ENCODE measurements at regions not wholly inside any gene's neighbourhood (a gene's known extent, or its start where the extent isn't known, plus 50 kb on each side); places are given as distances from the start of the nearest gene placed in this dataset.
"Not testable (repeated sequence)": the region's sequence is repeated elsewhere in the genome, so short reads cannot be mapped to it uniquely, and the experiment has no call there.

DNA sequence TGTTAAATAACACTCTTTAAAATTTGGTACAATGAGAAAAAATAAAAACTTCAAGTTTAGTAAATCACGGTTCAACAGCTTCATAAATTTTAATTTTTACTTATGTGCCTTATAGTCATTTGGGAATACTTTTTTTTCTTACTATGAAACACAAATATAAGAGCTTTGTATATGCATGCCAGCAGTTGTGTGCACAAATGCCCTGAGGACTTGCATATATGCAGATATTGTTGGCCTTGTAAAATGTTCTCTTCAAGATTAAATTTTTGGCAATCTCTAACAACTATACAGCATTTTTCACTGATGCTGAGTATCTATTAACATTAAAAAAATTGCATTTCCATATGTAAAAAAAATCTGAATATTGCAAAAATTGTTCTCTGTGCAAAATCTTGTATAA is 458.7 kb upstream of the BRINP3 start:
- TF ChIP-seq, protein P1, sequence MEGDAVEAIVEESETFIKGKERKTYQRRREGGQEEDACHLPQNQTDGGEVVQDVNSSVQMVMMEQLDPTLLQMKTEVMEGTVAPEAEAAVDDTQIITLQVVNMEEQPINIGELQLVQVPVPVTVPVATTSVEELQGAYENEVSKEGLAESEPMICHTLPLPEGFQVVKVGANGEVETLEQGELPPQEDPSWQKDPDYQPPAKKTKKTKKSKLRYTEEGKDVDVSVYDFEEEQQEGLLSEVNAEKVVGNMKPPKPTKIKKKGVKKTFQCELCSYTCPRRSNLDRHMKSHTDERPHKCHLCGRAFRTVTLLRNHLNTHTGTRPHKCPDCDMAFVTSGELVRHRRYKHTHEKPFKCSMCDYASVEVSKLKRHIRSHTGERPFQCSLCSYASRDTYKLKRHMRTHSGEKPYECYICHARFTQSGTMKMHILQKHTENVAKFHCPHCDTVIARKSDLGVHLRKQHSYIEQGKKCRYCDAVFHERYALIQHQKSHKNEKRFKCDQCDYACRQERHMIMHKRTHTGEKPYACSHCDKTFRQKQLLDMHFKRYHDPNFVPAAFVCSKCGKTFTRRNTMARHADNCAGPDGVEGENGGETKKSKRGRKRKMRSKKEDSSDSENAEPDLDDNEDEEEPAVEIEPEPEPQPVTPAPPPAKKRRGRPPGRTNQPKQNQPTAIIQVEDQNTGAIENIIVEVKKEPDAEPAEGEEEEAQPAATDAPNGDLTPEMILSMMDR (IDR thresholded peaks at IDR 0.05), result no peak
- no peak for TF ChIP-seq ZFX (IDR thresholded peaks at IDR 0.05; ENCODE audit: borderline replicate concordance)

DNA sequence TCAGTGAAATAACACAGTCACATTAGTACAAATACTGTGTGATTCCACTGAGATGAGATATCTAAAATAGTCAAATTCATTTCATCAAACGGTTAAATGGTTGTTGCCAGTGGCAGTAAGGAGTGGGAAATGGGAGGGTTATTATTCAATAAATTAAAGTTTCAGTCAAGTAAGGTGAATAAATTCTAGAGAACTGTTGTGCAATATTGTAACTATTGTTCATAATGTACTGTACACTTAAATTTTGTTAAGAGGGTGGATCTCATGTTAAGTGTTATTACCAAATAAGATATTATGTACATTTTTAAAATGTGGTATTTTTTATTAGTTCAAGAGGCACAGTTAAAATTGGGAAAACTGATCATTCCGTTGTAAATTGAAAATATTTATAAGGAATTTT is 463.3 kb upstream of the BRINP3 start:
- no peak overlapping the region for H3K27ac ChIP-seq
- TF ChIP-seq, protein P1 (IDR thresholded peaks at IDR 0.05), result no peak
- no peak for TF ChIP-seq ZFX (IDR thresholded peaks at IDR 0.05; ENCODE audit: borderline replicate concordance)

More for the DNA sequence above, 458.7 kb upstream of the BRINP3 start:
- no peak overlapping the region for H3K27ac ChIP-seq

DNA sequence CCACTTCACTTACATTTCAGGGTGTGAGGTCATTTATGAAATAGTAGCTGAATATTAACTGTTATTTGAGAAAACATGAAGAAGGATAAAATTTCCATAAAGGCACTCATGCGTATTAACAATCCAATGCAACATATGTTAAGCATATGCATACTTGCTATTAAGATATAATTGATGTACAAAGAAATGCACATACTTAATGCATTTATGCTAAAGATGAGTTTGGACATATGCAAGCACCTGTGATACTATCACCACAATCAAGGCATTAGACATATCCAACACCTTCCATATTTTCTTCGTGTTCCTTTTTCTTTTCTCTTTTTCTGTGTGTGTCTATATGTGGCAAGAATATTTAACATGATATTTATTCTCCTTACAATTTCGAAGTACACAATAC is 464.8 kb upstream of the BRINP3 start:
- TF ChIP-seq, protein P1 (IDR thresholded peaks at IDR 0.05), result no peak
- no peak for TF ChIP-seq ZFX (IDR thresholded peaks at IDR 0.05; ENCODE audit: borderline replicate concordance)
- no peak overlapping the region for H3K27ac ChIP-seq

DNA sequence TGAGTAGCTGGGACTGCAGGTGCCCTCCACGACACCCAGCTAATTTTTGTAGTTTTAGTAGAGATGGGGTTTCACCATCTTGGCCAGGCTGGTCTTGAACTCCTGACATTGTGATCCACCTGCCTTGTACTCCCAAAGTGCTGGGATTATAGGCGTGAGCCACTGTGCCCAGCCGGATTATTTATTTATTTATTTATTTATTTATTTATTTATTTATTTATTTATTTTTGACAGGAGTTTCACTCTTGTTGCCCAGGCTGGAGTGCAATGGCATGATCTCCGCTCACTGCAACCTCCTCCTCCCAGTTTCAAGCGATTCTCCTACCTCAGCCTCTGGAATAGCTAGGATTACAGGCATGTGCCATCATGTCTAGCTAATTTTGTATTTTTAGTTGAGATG is 466.1 kb upstream of the BRINP3 start:
- not testable (repeated sequence) for H3K27ac ChIP-seq

DNA sequence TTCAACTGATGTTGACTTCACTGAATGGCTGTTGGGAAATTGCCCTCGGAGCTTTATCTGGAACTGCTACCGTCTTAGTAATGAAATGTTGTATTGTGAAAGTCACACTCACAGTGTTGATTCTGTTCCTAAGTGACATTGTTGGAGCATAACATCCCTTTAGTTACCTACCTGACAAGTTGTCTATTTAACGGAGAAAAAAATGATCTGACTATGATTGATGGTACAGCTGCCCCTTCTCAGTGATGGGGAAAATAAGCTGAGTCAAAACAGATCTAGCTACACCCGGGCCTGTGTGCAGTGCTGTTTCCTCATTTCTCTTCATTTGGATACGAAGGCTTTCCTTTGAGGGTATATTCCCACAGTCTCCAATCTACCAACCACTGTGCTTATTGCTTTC is 472.3 kb upstream of the BRINP3 start:
- no peak for TF ChIP-seq ZFX (IDR thresholded peaks at IDR 0.05; ENCODE audit: borderline replicate concordance)
- H3K27ac ChIP-seq, result no peak overlapping the region

DNA sequence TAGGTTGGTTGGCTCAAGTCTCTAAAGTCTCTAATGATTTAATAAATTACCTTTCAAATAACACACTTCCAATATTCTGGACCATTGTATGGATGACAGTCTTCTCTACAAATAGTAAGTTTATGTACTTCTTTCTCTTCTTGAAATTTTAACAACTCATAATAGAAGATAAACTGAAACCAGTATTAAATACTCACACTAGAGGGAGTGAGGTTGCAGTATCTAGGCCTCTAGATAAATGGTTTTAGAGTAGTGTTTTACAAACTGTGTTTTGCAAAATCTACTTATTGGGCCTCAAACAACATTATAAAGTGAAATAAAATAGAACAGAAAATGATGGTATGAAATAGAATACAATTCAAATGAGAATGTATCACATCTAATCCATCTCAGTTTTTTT is 479.9 kb upstream of the BRINP3 start:
- TF ChIP-seq ZFX (IDR thresholded peaks at IDR 0.05; ENCODE audit: borderline replicate concordance), result no peak
- TF ChIP-seq, protein P1 (IDR thresholded peaks at IDR 0.05), result peak; percentile 30
- no peak overlapping the region for H3K27ac ChIP-seq

DNA sequence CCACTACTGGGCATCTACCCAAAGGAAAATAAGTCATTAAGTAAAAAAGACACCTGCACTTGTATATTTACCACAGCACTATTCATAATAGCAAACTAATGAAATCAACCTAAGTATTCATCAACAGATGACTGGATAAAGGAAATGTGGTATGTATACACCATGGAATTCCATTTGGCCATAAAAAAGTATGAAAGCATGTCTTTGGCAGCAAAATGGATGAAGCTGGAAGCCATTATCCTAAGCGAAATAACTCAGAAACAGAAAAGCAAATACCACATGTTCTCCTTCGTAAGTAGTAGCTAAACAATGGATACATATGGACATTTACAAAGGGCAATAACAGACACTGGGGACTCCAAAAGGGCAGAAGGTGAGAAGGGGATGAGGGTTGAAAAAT is 485.7 kb upstream of the BRINP3 start:
- no peak overlapping the region for H3K27ac ChIP-seq
- TF ChIP-seq ZFX (IDR thresholded peaks at IDR 0.05; ENCODE audit: borderline replicate concordance), result no peak
- TF ChIP-seq, protein P1 (IDR thresholded peaks at IDR 0.05), result no peak

DNA sequence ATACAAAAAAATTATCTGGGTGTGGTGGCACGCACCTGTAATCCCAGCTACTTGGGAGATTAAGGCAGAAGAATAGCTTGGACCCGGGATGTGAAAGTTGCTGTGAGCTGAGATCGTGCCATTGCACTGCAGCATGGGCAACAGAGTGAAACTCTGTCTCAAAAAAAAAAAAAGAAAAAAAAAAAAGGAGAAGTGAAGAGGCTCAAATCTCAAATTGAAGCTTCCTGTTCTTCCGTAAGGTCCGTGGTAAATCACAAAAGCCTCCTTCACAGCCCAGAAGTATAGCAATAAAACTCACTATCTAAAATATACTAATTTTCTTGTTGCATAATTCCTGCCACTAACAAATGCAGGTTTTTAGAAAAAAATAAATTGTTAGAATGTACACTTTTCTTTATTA is 498.2 kb upstream of the BRINP3 start:
- TF ChIP-seq ZFX (IDR thresholded peaks at IDR 0.05; ENCODE audit: borderline replicate concordance), result no peak
- TF ChIP-seq, protein P1 (IDR thresholded peaks at IDR 0.05), result no peak
- no peak overlapping the region for H3K27ac ChIP-seq

All from 22Rv1 (cell line).